ENCODE measurements at regions not wholly inside any gene's neighbourhood (a gene's known extent, or its start where the extent isn't known, plus 50 kb on each side); places are given as distances from the start of the nearest gene placed in this dataset.
"Not testable (repeated sequence)": the region's sequence is repeated elsewhere in the genome, so short reads cannot be mapped to it uniquely, and the experiment has no call there.

GRCh38 chr4:26241179-26241578, 79.6 kb upstream of the RBPJ start:
- intact Hi-C loops (cut with DNase I) = no loop called here
- no peak overlapping the region for H3K4me3 ChIP-seq
- no peaks in the 10 kb centered on the region for H3K36me3 ChIP-seq (replicated peaks in 1 of 2)
- no peaks in the 10 kb centered on the region for H3K4me1 ChIP-seq (replicated peaks in 1 of 2)
- TF ChIP-seq POLR2A (IDR thresholded peaks at IDR 0.05) (no peak), CTCF (IDR thresholded peaks at IDR 0.05) (no peak)
- no peaks in the 10 kb centered on the region for H3K27me3 ChIP-seq
- 73 to 84% (median 76%) methylated on average over 4 of the region's 4 CpGs for WGBS, 4 donors
- no peak overlapping the region for H3K27ac ChIP-seq
- H3K9me3 ChIP-seq (replicated peaks in 1 of 3) = no peaks in the 10 kb centered on the region
- no peak for DNase-seq

GRCh38 chr4:26242451-26242850, 78.4 kb upstream of the RBPJ start:
- Histone ChIP-seq H3K27ac (no peak overlapping the region), H3K4me1 (replicated peaks in 1 of 2) (no peaks in the 10 kb centered on the region), H3K9me3 (replicated peaks in 1 of 3) (no peaks in the 10 kb centered on the region), H3K36me3 (replicated peaks in 1 of 2) (no peaks in the 10 kb centered on the region), H3K27me3 (no peaks in the 10 kb centered on the region), H3K4me3 (no peak overlapping the region)
- TF ChIP-seq CTCF (IDR thresholded peaks at IDR 0.05) = no peak
- TF ChIP-seq POLR2A (IDR thresholded peaks at IDR 0.05) = no peak
- intact Hi-C loops (cut with DNase I) = no loop called here
- DNase-seq = no peak

- WGBS, 4 donors = 0 to 35% (median 14%) methylated on average over 1 of the region's 1 CpG; no CpG with 5 or more reads in 1 of the 4 donors
- H3K27me3 ChIP-seq; H3K36me3 ChIP-seq (replicated peaks in 1 of 2); H3K9me3 ChIP-seq (replicated peaks in 1 of 3); DNase-seq; H3K27ac ChIP-seq; H3K4me1 ChIP-seq (replicated peaks in 1 of 2); intact Hi-C loops (cut with DNase I); H3K4me3 ChIP-seq: not testable (repeated sequence)
These were observed 76.7 kb upstream of the RBPJ start for GRCh38 chr4:26244138-26244537.

- DNase-seq = peak in 4 of 7 donors; percentile 22 to 63 (median 36)
- no peak overlapping the region for H3K27ac ChIP-seq
- H3K4me1 ChIP-seq (replicated peaks in 1 of 2) = no peaks in the 10 kb centered on the region
- no peaks in the 10 kb centered on the region for H3K36me3 ChIP-seq (replicated peaks in 1 of 2)
- H3K9me3 ChIP-seq (replicated peaks in 1 of 3) = no peaks in the 10 kb centered on the region
- H3K4me3 ChIP-seq = no peak overlapping the region
- no peak for TF ChIP-seq CTCF (IDR thresholded peaks at IDR 0.05)
- no peak for TF ChIP-seq POLR2A (IDR thresholded peaks at IDR 0.05)
- intact Hi-C loops (cut with DNase I) = no loop called here
- H3K27me3 ChIP-seq = no peaks in the 10 kb centered on the region
These were observed 72.2 kb upstream of the RBPJ start for GRCh38 chr4:26248647-26249046.

- H3K4me3 ChIP-seq = no peak overlapping the region
- no peaks in the 10 kb centered on the region for H3K27me3 ChIP-seq
- H3K9me3 ChIP-seq (replicated peaks in 1 of 3) = no peaks in the 10 kb centered on the region
- no peaks in the 10 kb centered on the region for H3K36me3 ChIP-seq (replicated peaks in 1 of 2)
- TF ChIP-seq CTCF (IDR thresholded peaks at IDR 0.05) = no peak
- TF ChIP-seq POLR2A (IDR thresholded peaks at IDR 0.05) = no peak
- H3K27ac ChIP-seq = no peak overlapping the region
- no peaks in the 10 kb centered on the region for H3K4me1 ChIP-seq (replicated peaks in 1 of 2)
- DNase-seq = no peak
- intact Hi-C loops (cut with DNase I) = no loop called here
- 78 to 81% (median 80%) methylated on average over 8 of the region's 8 CpGs for WGBS, 4 donors
These were observed 68.3 kb upstream of the RBPJ start for GRCh38 chr4:26252349-26253025.
